ENCODE measurements at regions not wholly inside any gene's neighbourhood (a gene's known extent, or its start where the extent isn't known, plus 50 kb on each side); places are given as distances from the start of the nearest gene placed in this dataset.

DNA sequence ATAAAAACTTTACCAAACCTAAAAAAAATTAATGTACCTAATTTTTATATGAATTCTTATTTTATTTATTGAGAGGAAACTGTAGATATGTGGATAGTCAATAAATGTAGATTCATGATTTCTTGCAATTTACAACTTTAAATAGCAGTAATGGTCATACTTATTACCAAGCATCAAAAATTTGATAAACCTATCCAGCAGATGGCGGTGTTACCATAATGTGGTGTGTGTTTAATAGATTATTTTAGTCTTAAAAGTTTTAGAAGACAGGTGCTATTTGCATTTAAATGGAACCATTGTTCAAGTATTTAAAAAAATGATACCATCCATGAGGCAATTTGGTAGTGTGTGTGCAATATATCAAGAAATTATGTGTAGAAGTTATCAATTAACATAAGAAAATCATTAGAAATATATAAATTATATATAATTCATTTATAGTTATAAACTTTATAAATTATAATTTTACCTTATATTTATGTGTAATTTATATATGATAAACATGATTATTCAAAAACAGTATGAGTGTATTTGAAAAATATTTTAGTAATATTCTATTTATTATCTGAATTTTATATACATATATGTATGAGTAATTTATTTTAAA is 176.0 kb upstream of the BCHE start:
- H3K27me3 ChIP-seq: no peaks in the 10 kb centered on the region
- no peak for TF ChIP-seq POLR2A (IDR thresholded peaks at IDR 0.05)
- TF ChIP-seq, protein P1, sequence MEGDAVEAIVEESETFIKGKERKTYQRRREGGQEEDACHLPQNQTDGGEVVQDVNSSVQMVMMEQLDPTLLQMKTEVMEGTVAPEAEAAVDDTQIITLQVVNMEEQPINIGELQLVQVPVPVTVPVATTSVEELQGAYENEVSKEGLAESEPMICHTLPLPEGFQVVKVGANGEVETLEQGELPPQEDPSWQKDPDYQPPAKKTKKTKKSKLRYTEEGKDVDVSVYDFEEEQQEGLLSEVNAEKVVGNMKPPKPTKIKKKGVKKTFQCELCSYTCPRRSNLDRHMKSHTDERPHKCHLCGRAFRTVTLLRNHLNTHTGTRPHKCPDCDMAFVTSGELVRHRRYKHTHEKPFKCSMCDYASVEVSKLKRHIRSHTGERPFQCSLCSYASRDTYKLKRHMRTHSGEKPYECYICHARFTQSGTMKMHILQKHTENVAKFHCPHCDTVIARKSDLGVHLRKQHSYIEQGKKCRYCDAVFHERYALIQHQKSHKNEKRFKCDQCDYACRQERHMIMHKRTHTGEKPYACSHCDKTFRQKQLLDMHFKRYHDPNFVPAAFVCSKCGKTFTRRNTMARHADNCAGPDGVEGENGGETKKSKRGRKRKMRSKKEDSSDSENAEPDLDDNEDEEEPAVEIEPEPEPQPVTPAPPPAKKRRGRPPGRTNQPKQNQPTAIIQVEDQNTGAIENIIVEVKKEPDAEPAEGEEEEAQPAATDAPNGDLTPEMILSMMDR (IDR thresholded peaks at IDR 0.05 in 4 of 5, conservative IDR thresholded peaks at IDR 0.05 in 1 of 5): no peak
- H3K9me3 ChIP-seq: no peaks in the 10 kb centered on the region
- ATAC-seq (no peak), DNase-seq (no peak)
- H3K4me3 ChIP-seq: no peak overlapping the region
- H3K4me1 ChIP-seq: no peaks in the 10 kb centered on the region
- intact Hi-C loops (cut with DNase I; ENCODE audit: low total_unique reads) (no loop called here), in situ Hi-C loops (cut with MboI; ENCODE audit: low sequenced_read_pairs in 4 of 4) (no loop called here)
- no peaks in the 10 kb centered on the region for H3K36me3 ChIP-seq
- no peak overlapping the region for H3K27ac ChIP-seq

DNA sequence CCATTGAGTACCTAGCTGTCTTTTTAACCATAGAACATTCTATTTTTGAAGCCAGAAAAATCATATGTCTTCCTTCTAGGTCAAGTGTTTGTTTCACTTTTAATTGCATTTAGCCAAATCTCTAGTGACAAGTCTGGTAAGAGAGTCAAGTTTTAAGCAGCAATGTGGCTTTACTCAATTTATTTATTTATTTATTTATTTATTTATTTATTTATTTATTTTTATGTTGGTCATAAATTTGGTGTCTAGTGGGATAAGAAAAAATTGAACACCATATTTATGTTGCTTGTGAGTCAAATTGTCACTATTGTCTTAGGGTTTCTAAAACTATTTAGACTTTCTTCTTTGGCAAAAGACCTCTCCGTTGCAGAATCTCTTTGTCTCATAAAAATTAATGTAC is 174.5 kb upstream of the BCHE start:
- in situ Hi-C loops (cut with MboI; ENCODE audit: low sequenced_read_pairs in 4 of 4): no loop called here
- no peak overlapping the region for H3K27ac ChIP-seq
- H3K4me3 ChIP-seq: no peak overlapping the region

GRCh38 chr3:166005126-166005525 is 167.9 kb upstream of the BCHE start:
- no peaks in the 10 kb centered on the region for H3K9me3 ChIP-seq
- H3K4me1 ChIP-seq: no peaks in the 10 kb centered on the region
- no peak for ATAC-seq
- H3K27me3 ChIP-seq: no peaks in the 10 kb centered on the region
- DNase-seq: no peak
- TF ChIP-seq, protein P1 (IDR thresholded peaks at IDR 0.05 in 4 of 5, conservative IDR thresholded peaks at IDR 0.05 in 1 of 5): no peak
- no peak for TF ChIP-seq POLR2A (IDR thresholded peaks at IDR 0.05)
- no peak overlapping the region for H3K4me3 ChIP-seq
- H3K36me3 ChIP-seq: no peaks in the 10 kb centered on the region
- H3K27ac ChIP-seq: no peak overlapping the region
- in situ Hi-C loops (cut with MboI; ENCODE audit: low sequenced_read_pairs in 4 of 4): no loop called here
- intact Hi-C loops (cut with DNase I; ENCODE audit: low total_unique reads): no loop called here

More for the DNA sequence above, 174.5 kb upstream of the BCHE start:
- ATAC-seq (no peak), DNase-seq (no peak)
- intact Hi-C loops (cut with DNase I; ENCODE audit: low total_unique reads): no loop called here
- Histone ChIP-seq H3K4me1 (no peaks in the 10 kb centered on the region), H3K9me3 (no peaks in the 10 kb centered on the region), H3K27me3 (no peaks in the 10 kb centered on the region), H3K36me3 (no peaks in the 10 kb centered on the region)
- TF ChIP-seq, protein P1 (IDR thresholded peaks at IDR 0.05 in 4 of 5, conservative IDR thresholded peaks at IDR 0.05 in 1 of 5): no peak
- no peak for TF ChIP-seq POLR2A (IDR thresholded peaks at IDR 0.05)

DNA sequence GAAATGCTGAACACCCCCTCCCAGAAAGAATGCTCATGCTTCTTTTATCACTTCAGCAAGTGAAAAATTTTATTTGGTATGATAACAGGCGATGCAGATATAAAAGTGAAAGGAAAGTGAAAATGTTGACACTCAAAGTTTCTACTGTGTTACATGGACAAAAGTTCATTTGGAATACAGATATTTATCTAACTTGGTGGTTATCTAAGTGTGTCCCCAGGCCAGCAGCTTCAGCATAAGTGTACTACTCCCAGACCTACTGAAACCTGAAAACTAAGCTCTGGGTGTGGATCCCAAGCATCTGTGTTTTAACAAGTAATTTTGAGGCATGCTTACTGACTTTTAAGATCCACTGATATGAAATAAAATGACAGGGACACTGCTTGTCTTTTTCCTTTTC is 157.1 kb upstream of the BCHE start:
- DNase-seq (no peak), ATAC-seq (no peak)
- in situ Hi-C loops (cut with MboI; ENCODE audit: low sequenced_read_pairs in 4 of 4) (no loop called here), intact Hi-C loops (cut with DNase I; ENCODE audit: low total_unique reads) (no loop called here)
- no peak for TF ChIP-seq POLR2A (IDR thresholded peaks at IDR 0.05)
- TF ChIP-seq, protein P1 (IDR thresholded peaks at IDR 0.05 in 4 of 5, conservative IDR thresholded peaks at IDR 0.05 in 1 of 5): no peak
- Histone ChIP-seq H3K9me3 (no peaks in the 10 kb centered on the region), H3K27ac (no peak overlapping the region), H3K4me1 (no peaks in the 10 kb centered on the region), H3K4me3 (no peak overlapping the region), H3K36me3 (no peaks in the 10 kb centered on the region), H3K27me3 (no peaks in the 10 kb centered on the region)

- no peak for TF ChIP-seq POLR2A (IDR thresholded peaks at IDR 0.05)
- TF ChIP-seq, protein P1 (IDR thresholded peaks at IDR 0.05 in 4 of 5, conservative IDR thresholded peaks at IDR 0.05 in 1 of 5): no peak
- no peaks in the 10 kb centered on the region for H3K36me3 ChIP-seq
- in situ Hi-C loops (cut with MboI; ENCODE audit: low sequenced_read_pairs in 4 of 4): no loop called here
Observed at GRCh38 chr3:165984589-165984988, 147.4 kb upstream of the BCHE start.

More at GRCh38 chr3:165984589-165984988, 147.4 kb upstream of the BCHE start:
- no peaks in the 10 kb centered on the region for H3K27me3 ChIP-seq
- intact Hi-C loops (cut with DNase I; ENCODE audit: low total_unique reads): no loop called here
- H3K9me3 ChIP-seq: no peaks in the 10 kb centered on the region
- no peak for DNase-seq
- H3K4me3 ChIP-seq: no peak overlapping the region
- ATAC-seq: no peak
- no peaks in the 10 kb centered on the region for H3K4me1 ChIP-seq
- H3K27ac ChIP-seq: no peak overlapping the region

Measured in gastrocnemius medialis (tissue), 4 donors.